LoVo (cell line): ENCODE measurements at regions not wholly inside any gene's neighbourhood (a gene's known extent, or its start where the extent isn't known, plus 50 kb on each side); places are given as distances from the start of the nearest gene placed in this dataset.

Experiments
- DNase-seq: peaks from one replicate; pipeline ENCODE4 v3.0.0-alpha.2; 2016; ENCODE audit warnings: low spot score

GRCh38 chr1:60345049-60345448, 271.5 kb upstream of the C1orf87 start:
- no peak for DNase-seq

GRCh38 chr1:60343736-60344135, 270.2 kb upstream of the C1orf87 start:
- no peak for DNase-seq

DNA sequence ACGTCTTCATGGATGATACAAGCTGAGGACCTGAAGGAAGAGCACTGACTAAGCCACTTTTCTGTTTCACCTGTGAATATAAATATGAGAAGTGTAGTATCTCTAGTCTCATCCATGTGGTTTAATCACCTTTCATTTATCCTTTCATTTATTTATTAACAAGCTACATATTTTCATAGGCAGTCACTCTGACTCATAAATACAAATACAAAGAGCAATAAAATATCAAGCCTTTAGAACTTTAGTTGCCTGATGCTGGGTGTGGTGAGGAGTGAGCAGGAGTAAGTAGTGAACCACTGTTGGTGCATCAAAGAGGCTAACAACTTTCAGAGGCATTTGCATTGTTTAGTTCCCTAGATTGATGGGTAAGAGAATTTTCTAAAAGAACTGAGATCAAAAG, 269.0 kb upstream of the C1orf87 start:
- DNase-seq = peak; percentile 30

- DNase-seq = no peak
Observed at GRCh38 chr1:60341274-60341673, 267.7 kb upstream of the C1orf87 start.

DNA sequence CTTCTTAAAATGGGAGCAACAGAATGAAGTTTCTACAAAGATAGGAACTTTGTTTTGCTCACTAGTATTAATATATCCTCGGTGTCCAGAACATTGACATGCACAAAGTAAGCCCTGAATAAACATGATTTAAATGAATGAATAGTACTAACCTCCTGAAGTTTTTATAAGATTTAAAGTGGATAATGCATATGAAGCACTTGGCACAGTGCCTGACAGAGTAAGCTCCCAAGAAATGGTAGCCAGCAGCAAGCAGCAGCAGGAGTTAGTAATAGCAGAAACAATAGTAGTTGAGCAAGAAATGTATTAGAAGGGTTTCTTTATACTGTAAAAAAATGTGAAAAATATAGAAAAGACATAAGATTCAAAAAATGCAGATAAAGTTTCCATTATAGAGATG, 258.1 kb upstream of the C1orf87 start:
- DNase-seq = no peak

DNA sequence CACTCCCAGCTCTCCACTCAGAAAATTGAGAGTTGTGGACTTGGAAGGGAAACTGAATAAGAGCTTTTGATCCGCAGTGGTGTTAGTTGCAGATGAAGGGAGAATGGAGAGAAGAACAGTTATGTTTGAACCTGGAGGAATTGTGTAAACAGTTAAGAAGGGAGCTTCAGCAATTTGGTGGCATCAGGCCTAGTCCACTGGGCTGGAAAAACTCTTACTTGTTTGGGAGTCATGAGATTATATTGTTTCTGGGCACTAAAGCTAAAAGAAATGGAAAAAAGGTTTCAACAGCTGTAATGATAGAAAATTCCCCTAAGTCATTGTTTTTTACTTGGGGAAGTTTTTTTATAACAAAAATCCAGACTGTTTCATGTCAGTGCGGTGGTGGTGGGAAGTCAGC, 256.1 kb upstream of the C1orf87 start:
- DNase-seq = no peak

DNA sequence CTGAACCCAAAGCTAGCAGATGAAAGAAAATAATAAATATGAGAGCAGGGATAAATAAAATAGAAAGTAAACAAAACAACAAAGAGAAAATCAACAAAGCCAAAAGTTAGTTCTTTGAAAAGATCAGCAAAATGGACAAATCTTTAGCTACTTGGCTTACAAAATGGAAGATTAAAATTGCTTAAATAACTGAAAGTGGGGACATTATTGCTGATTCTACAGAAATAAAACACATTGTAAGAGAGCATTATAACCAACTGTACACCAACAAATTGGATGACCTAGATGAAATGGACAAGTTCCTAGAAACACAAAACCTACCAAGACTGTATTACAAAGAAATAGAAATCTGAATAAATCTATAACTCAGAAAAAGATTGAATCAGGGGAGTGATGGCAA, 238.3 kb upstream of the C1orf87 start:
- no peak for DNase-seq

DNA sequence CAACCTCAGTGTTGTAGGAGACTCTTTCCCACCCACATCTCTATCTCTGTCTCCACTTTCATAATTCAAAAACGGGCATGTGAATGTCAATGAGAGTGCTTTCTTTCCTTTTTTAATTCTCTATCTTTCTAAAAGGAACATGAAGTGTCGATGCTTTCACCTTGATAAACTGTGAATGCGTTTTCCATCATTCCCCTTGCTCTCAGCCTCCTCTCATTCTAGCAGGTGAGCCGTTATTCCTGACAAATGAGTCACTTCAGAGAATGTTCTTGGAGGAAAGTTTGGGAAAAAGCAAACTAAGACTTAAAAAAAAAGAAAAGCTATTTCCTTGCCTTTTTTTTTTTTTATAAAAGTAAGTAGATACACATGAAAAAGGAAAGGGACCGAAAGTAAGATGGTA, 226.0 kb upstream of the C1orf87 start:
- DNase-seq = no peak

- peak; percentile 33 for DNase-seq
Observed at GRCh38 chr1:60298290-60298689, 224.7 kb upstream of the C1orf87 start.

GRCh38 chr1:60296794-60297193, 223.2 kb upstream of the C1orf87 start:
- DNase-seq = no peak

- no peak for DNase-seq
Observed at GRCh38 chr1:60292140-60292539, 218.6 kb upstream of the C1orf87 start.

- no peak for DNase-seq
Observed at GRCh38 chr1:60290393-60290792, 216.8 kb upstream of the C1orf87 start.

GRCh38 chr1:60287536-60287935, 214.0 kb upstream of the C1orf87 start:
- no peak for DNase-seq

GRCh38 chr1:60283690-60284089, 210.1 kb upstream of the C1orf87 start:
- no peak for DNase-seq

- DNase-seq = peak; percentile 72
Observed at GRCh38 chr1:60281360-60281932, 207.9 kb upstream of the C1orf87 start.

- DNase-seq = no peak
Observed at GRCh38 chr1:60280819-60281218, 207.2 kb upstream of the C1orf87 start.

DNA sequence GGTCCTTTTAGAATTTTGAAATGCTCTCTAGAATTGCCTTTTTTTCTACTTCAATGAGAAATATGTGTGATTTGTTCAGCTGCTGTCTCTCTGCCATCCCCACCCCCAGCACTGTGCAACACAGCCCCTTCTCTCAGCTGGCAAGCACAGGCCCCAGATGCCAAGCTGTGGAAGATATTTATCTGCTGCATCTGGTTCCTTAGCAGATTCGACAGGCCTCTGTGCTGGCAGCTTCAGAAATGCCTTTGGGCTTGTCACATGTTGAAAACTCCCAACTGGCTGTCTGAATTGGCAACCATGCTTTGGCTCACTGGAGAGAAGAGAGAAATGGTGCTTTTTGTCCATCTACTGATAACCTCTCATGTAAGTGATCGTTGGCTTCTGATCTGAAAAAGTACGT, 206.7 kb upstream of the C1orf87 start:
- DNase-seq = no peak

DNA sequence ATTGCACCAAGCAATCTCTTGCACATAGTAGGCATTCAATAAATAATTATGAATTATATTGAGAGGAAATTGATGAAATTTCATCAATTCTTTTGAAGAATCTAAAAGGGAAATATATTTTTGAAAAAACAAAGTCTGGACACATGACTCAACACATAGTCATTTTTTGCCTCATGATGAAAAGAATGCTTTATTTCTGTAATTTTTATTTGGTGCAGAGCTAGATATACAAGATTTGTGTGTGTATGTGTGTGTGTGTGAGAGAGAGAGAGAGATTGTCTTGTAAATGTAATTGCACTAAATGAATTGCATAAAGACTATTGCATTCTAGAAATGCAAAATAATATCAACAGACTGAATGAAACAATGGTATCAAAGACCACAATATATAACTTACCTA, 206.2 kb upstream of the C1orf87 start:
- DNase-seq = no peak

GRCh38 chr1:60277269-60277668, 203.7 kb upstream of the C1orf87 start:
- no peak for DNase-seq

DNA sequence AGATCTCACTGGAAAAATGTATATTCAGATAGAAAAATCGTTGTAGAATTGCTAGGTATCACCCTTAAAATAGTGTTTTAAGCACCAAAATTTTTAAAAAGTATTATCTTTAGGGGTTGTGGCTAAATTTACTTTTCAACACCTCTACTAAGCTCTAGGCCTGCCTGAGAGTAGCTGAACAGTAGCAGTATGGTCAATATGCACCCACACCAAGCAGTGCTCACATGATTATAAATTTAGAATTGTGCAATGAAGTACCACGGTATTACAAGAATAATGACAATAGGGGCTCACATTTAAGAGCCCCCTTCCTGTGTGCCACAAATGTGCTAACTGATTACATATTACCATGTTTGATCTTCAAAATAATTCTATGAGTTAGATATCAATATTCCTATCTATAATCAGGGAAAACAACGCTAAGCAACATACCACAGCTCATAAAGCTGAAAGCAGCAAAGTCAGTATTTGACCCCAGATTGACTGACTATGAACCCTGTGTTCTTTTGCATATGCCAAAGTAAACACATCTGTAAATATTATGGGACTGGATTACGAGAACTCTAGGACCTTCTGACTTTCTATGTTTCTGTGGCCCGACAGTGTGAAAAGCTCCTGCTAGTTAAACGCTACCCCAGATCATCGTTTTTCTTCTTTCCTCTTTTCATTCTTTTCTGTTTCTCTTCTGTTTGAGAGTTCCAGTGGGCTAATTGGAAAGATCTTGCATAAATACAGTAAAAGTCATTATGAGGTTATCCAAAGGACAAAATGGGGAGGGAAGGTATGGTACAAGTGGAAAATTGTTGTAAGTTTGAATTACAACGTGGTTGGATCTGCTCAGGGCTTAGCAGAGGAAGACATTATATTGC, 201.1 kb upstream of the C1orf87 start:
- no peak for DNase-seq

DNA sequence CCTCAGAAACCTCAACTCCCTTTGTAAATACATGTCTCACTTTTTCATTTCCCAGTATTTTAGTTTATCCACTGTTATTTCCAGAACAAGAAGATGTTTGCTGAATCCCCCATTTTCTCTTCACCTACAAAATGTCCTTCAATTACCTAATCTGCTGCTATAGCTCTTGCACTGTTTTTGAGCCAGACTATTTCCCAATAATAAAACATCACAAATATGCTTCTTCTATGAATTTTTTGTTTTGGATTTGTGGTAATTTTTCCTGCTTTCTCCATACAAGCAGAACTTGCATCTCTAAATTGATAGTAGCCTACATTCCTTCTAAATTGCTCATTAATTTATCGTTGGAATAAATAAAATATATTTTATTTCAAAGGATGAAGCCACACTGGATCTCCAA, 199.6 kb upstream of the C1orf87 start:
- DNase-seq = no peak

DNA sequence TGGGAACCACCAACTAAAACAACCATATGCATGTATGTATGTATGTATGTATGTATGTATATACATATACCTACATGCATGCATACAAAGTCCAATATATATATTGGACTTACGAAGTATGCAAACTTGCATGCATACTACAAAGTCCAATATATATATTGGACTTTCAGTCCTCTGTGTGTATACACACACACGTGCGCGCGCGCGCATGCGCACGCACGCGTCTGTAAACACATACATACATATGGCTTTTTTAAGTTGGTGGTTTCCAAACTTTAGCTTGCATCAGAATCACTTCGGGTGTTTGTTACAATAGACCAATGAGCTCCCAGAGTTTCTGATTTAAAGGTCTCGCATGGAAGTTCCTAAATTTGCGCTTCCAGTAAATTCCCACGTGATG, 197.5 kb upstream of the C1orf87 start:
- DNase-seq = no peak

- no peak for DNase-seq
Observed at GRCh38 chr1:60268451-60268850, 194.9 kb upstream of the C1orf87 start.
